Inferior parietal cortex (tissue), 1 donor: ENCODE measurements at regions not wholly inside any gene's neighbourhood (a gene's known extent, or its start where the extent isn't known, plus 50 kb on each side); places are given as distances from the start of the nearest gene placed in this dataset.
"Not testable (repeated sequence)": the region's sequence is repeated elsewhere in the genome, so short reads cannot be mapped to it uniquely, and the experiment has no call there.

Experiments used
- DNase-seq: peaks from one replicate; pipeline ENCODE4 v3.0.0-alpha.2; 2016; ENCODE audit errors: extremely low spot score

GRCh38 chr3:35141406-35141805, 497.9 kb upstream of the ARPP21 start:
- no peak for DNase-seq

GRCh38 chr3:35144011-35144410, 495.3 kb upstream of the ARPP21 start:
- DNase-seq: no peak

GRCh38 chr3:35146256-35147035, 492.9 kb upstream of the ARPP21 start:
- DNase-seq: not testable (repeated sequence)

- no peak for DNase-seq
Observed at GRCh38 chr3:35183927-35184675, 455.2 kb upstream of the ARPP21 start.

- no peak for DNase-seq
Observed at GRCh38 chr3:35184775-35185174, 454.6 kb upstream of the ARPP21 start.

- DNase-seq: no peak
Observed at GRCh38 chr3:35187908-35188307, 451.4 kb upstream of the ARPP21 start.

- no peak for DNase-seq
Observed at GRCh38 chr3:35194666-35195065, 444.7 kb upstream of the ARPP21 start.

GRCh38 chr3:35198857-35199256, 440.5 kb upstream of the ARPP21 start:
- no peak for DNase-seq

GRCh38 chr3:35200056-35200455, 439.3 kb upstream of the ARPP21 start:
- no peak for DNase-seq

GRCh38 chr3:35201211-35201610, 438.1 kb upstream of the ARPP21 start:
- DNase-seq: no peak

GRCh38 chr3:35215525-35216500, 423.5 kb upstream of the ARPP21 start:
- no peak for DNase-seq

- no peak for DNase-seq
Observed at GRCh38 chr3:35216501-35217266, 422.6 kb upstream of the ARPP21 start.

GRCh38 chr3:35223632-35224394, 415.5 kb upstream of the ARPP21 start:
- DNase-seq: no peak

- DNase-seq: no peak
Observed at GRCh38 chr3:35224565-35225295, 414.6 kb upstream of the ARPP21 start.

GRCh38 chr3:35241236-35241635, 398.1 kb upstream of the ARPP21 start:
- DNase-seq: no peak

GRCh38 chr3:35254917-35255316, 384.4 kb upstream of the ARPP21 start:
- DNase-seq: peak; percentile 22

- DNase-seq: no peak
Observed at GRCh38 chr3:35257641-35258040, 381.7 kb upstream of the ARPP21 start.

- DNase-seq: no peak
Observed at GRCh38 chr3:35262406-35262805, 376.9 kb upstream of the ARPP21 start.

GRCh38 chr3:35263477-35263876, 375.8 kb upstream of the ARPP21 start:
- no peak for DNase-seq

- not testable (repeated sequence) for DNase-seq
Observed at GRCh38 chr3:35266065-35266464, 373.3 kb upstream of the ARPP21 start.
